ENCODE measurements at regions not wholly inside any gene's neighbourhood (a gene's known extent, or its start where the extent isn't known, plus 50 kb on each side); places are given as distances from the start of the nearest gene placed in this dataset.

DNA sequence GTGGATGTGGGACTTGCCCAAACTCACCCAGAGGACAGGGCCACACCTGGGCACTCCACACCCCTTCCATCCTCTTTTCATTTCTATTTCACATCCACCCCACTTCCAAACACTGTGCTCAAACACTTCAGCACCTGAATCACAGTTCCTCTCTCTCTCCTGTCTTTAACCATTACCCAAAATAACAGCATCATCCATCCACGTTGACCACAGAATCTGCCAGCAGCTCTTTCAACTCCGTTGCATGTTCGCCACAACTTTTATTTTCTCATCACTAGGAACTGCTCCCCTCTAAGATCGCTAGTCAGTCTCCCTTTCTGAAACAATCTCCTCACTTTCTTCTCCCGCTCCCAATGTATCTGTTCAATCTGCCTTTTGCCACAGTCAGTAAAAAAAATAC lies 121.6 kb upstream of the HNRNPA3 start:
- no peaks in the 10 kb centered on the region for H3K36me3 Mint-ChIP-seq (ENCODE audit: low read depth, unreplicated experiment)
- DNase-seq (ENCODE audit: low spot score), result no peak
- no peak overlapping the region for H3K4me3 Mint-ChIP-seq (ENCODE audit: unreplicated experiment)
- H3K9me3 Mint-ChIP-seq (ENCODE audit: unreplicated experiment), result no peaks in the 10 kb centered on the region
- H3K27ac Mint-ChIP-seq (ENCODE audit: unreplicated experiment), result no peak overlapping the region
- H3K27me3 Mint-ChIP-seq (ENCODE audit: unreplicated experiment), result peaks cover 1% of the 10 kb centered on the region
- TF ChIP-seq, protein P1, sequence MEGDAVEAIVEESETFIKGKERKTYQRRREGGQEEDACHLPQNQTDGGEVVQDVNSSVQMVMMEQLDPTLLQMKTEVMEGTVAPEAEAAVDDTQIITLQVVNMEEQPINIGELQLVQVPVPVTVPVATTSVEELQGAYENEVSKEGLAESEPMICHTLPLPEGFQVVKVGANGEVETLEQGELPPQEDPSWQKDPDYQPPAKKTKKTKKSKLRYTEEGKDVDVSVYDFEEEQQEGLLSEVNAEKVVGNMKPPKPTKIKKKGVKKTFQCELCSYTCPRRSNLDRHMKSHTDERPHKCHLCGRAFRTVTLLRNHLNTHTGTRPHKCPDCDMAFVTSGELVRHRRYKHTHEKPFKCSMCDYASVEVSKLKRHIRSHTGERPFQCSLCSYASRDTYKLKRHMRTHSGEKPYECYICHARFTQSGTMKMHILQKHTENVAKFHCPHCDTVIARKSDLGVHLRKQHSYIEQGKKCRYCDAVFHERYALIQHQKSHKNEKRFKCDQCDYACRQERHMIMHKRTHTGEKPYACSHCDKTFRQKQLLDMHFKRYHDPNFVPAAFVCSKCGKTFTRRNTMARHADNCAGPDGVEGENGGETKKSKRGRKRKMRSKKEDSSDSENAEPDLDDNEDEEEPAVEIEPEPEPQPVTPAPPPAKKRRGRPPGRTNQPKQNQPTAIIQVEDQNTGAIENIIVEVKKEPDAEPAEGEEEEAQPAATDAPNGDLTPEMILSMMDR (IDR thresholded peaks at IDR 0.05; ENCODE audit: unreplicated experiment), result no peak
- peaks cover 2% of the 10 kb centered on the region for H3K4me1 Mint-ChIP-seq (ENCODE audit: unreplicated experiment)

GRCh38 chr2:177093371-177093770 lies 119.2 kb upstream of the HNRNPA3 start:
- Mint-ChIP-seq H3K36me3 (ENCODE audit: low read depth, unreplicated experiment) (no peaks in the 10 kb centered on the region), H3K9me3 (ENCODE audit: unreplicated experiment) (no peaks in the 10 kb centered on the region), H3K27me3 (ENCODE audit: unreplicated experiment) (peaks cover under 1% of the 10 kb centered on the region), H3K4me1 (ENCODE audit: unreplicated experiment) (peaks cover under 1% of the 10 kb centered on the region), H3K4me3 (ENCODE audit: unreplicated experiment) (no peak overlapping the region), H3K27ac (ENCODE audit: unreplicated experiment) (no peak overlapping the region)
- no peak for DNase-seq (ENCODE audit: low spot score)
- TF ChIP-seq, protein P1 (IDR thresholded peaks at IDR 0.05; ENCODE audit: unreplicated experiment), result no peak

DNA sequence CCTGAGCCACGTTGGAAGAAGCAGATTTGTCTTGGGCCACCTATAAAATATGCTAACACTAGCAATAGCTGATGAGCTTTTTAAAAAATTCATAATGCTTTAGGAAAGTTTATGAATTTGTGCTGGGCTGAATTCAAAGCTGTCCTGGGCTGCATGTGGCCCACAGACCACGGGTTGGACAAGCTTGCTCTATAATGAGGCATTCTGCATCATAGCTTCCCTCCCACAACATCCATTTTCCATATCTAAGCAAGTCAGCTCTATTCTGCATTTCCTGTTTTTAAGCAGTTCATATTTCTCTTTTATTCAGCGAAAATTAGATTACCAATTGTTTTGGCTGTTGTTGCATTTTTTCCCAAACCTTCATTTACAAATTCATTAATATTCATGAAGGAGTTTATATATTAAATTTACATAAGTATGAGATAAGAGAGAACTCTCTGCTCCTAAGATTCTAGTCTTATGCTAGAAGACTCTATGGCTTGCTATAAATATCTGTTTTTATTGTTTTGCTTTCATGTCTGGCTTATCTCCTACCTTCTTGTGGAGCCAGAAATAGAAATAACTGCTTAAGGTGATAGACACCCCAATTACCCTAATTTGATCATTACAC lies 114.5 kb upstream of the HNRNPA3 start:
- H3K27ac Mint-ChIP-seq (ENCODE audit: unreplicated experiment), result no peak overlapping the region
- H3K27me3 Mint-ChIP-seq (ENCODE audit: unreplicated experiment), result no peaks in the 10 kb centered on the region
- no peak overlapping the region for H3K4me3 Mint-ChIP-seq (ENCODE audit: unreplicated experiment)
- DNase-seq (ENCODE audit: low spot score), result no peak
- H3K9me3 Mint-ChIP-seq (ENCODE audit: unreplicated experiment), result peaks cover 4% of the 10 kb centered on the region
- no peaks in the 10 kb centered on the region for H3K36me3 Mint-ChIP-seq (ENCODE audit: low read depth, unreplicated experiment)
- H3K4me1 Mint-ChIP-seq (ENCODE audit: unreplicated experiment), result no peaks in the 10 kb centered on the region
- TF ChIP-seq, protein P1 (IDR thresholded peaks at IDR 0.05; ENCODE audit: unreplicated experiment), result no peak

GRCh38 chr2:177101930-177102329 lies 110.7 kb upstream of the HNRNPA3 start:
- H3K27me3 Mint-ChIP-seq (ENCODE audit: unreplicated experiment), result peaks cover 2% of the 10 kb centered on the region
- H3K27ac Mint-ChIP-seq (ENCODE audit: unreplicated experiment), result no peak overlapping the region
- TF ChIP-seq, protein P1 (IDR thresholded peaks at IDR 0.05; ENCODE audit: unreplicated experiment), result no peak
- no peak overlapping the region for H3K4me3 Mint-ChIP-seq (ENCODE audit: unreplicated experiment)
- no peaks in the 10 kb centered on the region for H3K4me1 Mint-ChIP-seq (ENCODE audit: unreplicated experiment)
- peaks cover 4% of the 10 kb centered on the region for H3K9me3 Mint-ChIP-seq (ENCODE audit: unreplicated experiment)
- no peak for DNase-seq (ENCODE audit: low spot score)
- H3K36me3 Mint-ChIP-seq (ENCODE audit: low read depth, unreplicated experiment), result no peaks in the 10 kb centered on the region

DNA sequence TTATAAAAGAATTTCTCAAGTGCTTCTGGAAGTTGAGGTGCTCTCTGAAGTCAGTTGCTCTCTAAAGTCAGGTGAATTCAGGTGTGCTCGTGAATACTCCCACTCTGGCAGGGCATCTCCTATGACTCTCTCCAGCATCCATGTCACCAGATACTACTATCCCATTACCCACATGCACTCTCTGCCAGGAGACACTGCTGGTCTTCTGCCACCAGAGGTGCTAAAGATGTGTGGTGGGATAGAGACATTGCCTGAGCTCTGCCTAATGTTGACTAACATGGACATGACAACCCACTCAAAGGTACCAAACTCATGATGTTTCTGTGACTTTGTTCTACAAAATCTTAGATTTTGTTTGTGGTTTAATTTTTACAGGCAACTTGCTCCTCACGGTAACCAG lies 106.4 kb upstream of the HNRNPA3 start:
- Mint-ChIP-seq H3K9me3 (ENCODE audit: unreplicated experiment) (peaks cover 4% of the 10 kb centered on the region), H3K4me1 (ENCODE audit: unreplicated experiment) (no peaks in the 10 kb centered on the region), H3K27me3 (ENCODE audit: unreplicated experiment) (peaks cover 2% of the 10 kb centered on the region), H3K4me3 (ENCODE audit: unreplicated experiment) (no peak overlapping the region), H3K36me3 (ENCODE audit: low read depth, unreplicated experiment) (no peaks in the 10 kb centered on the region), H3K27ac (ENCODE audit: unreplicated experiment) (no peak overlapping the region)
- no peak for DNase-seq (ENCODE audit: low spot score)
- TF ChIP-seq, protein P1 (IDR thresholded peaks at IDR 0.05; ENCODE audit: unreplicated experiment), result no peak
